Psoas muscle (tissue), 7 donors: ENCODE measurements at regions not wholly inside any gene's neighbourhood (a gene's known extent, or its start where the extent isn't known, plus 50 kb on each side); places are given as distances from the start of the nearest gene placed in this dataset.

ENCODE experiments used
- ATAC-seq, 4 donors: fragments of 200-7000 bp; cut with Tn5 transposase; one replicate each; pipeline ENCODE4 v1.9.1; 2020; ENCODE audit warnings: moderate library complexity in 3 of 4, mild to moderate bottlenecking in 2 of 4
- DNase-seq, 2 donors: peaks; one replicate each; pipeline ENCODE4 v3.0.0-alpha.2; 2020
- H3K27ac ChIP-seq: fragments of 200-600 bp; one replicate; pipeline ENCODE4 v1.8.0; 2022
- H3K27me3 ChIP-seq, 3 donors: fragments of 200-600 bp in 1 of 3; one replicate each; pipeline versions ENCODE4 v1.6.1 to v1.8.0; 2013 to 2022; ENCODE audit warnings: low read length in 2 of 3, mild to moderate bottlenecking in 2 of 3, moderate library complexity in 1 of 3; ENCODE audit not compliant: insufficient read depth in 3 of 3
- H3K36me3 ChIP-seq, 2 donors: fragments of 200-600 bp in 1 of 2; one replicate each; pipeline versions ENCODE4 v1.6.1 to v1.8.0; 2013 to 2022; ENCODE audit warnings: low read depth in 1 of 2, mild to moderate bottlenecking in 1 of 2, moderate library complexity in 1 of 2; ENCODE audit not compliant: insufficient read depth in 1 of 2
- H3K4me1 ChIP-seq: fragments of 200-600 bp; one replicate; pipeline ENCODE4 v1.8.0; 2022
- H3K4me3 ChIP-seq: fragments of 200-600 bp; one replicate; pipeline ENCODE4 v1.8.0; 2022; ENCODE audit warnings: mild to moderate bottlenecking
- H3K9me3 ChIP-seq: fragments of 200-600 bp; one replicate; pipeline ENCODE4 v1.8.0; 2022
- CTCF ChIP-seq: fragments of 200-600 bp; IDR thresholded peaks from one replicate; pipeline ENCODE4 v1.8.0; 2022; ENCODE audit warnings: antibody characterized with exemption
- WGBS, 3 donors: extraction: QIAGEN DNeasy Blood & Tissue Kit; methylation state at CpG; one replicate each; pipeline versions ENCODE4 v1.1.6 to v1.1.7; 2013; 5-methylcytosine and 5-hydroxymethylcytosine counted together
- intact Hi-C, 2 donors: fragments of 100-400 bp; cut with DNase I; formaldehyde crosslinking; loops; one replicate each; pipeline versions ENCODE4 v1.11.0 to v1.14.2; 2022
- donor health status: healthy with polysubstance abuse.
- donor health status: DM: no; HTN: no; CAD: no; lungs with moderate emphysema.
- donor health status: Bipolar disorder and iron deficiency.
- donor health status: healthy.
- donor health status: DM: yes; HTN: yes; CAD: no.
- donor health status: DM: no; HTN: no; CAD: no.
- donor health status: DM: yes; HTN: yes; CAD: no.

GRCh38 chr12:84362552-84362897 lies 550.1 kb downstream of the SLC6A15 start:
- ATAC-seq (no peak), DNase-seq (peak in 1 of 2 donors; percentile 30)
- H3K27me3 ChIP-seq, result no peaks in the 10 kb centered on the region
- no peak for TF ChIP-seq CTCF
- H3K9me3 ChIP-seq, result no peaks in the 10 kb centered on the region
- no peaks in the 10 kb centered on the region for H3K36me3 ChIP-seq
- intact Hi-C loops, result no loop called here
- no peaks in the 10 kb centered on the region for H3K4me1 ChIP-seq
- 83 to 91% (median 90%) methylated on average over 7 of the region's 7 CpGs for WGBS, 3 donors
- no peak overlapping the region for H3K4me3 ChIP-seq
- no peak overlapping the region for H3K27ac ChIP-seq

- intact Hi-C loops, result no loop called here
- DNase-seq (peak in 1 of 2 donors; percentile 41), ATAC-seq (no peak)
- TF ChIP-seq CTCF, result no peak
- H3K36me3 ChIP-seq, result no peaks in the 10 kb centered on the region
- H3K9me3 ChIP-seq, result no peaks in the 10 kb centered on the region
- no peaks in the 10 kb centered on the region for H3K27me3 ChIP-seq
- H3K4me3 ChIP-seq, result no peak overlapping the region
- no peaks in the 10 kb centered on the region for H3K4me1 ChIP-seq
- H3K27ac ChIP-seq, result no peak overlapping the region
- WGBS, 3 donors, result 93% methylated on average over 27 of the region's 27 CpGs
These were observed 550.7 kb downstream of the SLC6A15 start for GRCh38 chr12:84361651-84362551.

DNA sequence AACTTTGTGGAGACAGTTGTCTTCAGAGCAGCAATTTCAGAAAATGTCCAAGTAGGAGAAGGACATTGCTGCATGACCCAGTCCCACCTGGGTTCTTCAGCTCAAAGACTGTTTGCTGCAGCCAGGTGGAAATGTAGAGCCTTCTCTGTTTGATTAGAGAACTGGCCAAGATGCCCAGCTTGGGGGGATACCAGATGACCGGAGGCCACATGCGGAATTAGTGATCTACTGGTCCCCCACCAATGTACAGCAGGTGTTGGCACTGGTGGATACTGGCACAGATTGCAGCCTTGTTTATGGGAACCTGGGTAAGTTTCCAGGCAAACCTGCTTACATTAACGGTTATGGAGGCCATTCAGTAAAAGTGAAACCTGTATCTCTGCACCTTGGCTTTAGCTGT lies 555.3 kb downstream of the SLC6A15 start:
- intact Hi-C loops, result no loop called here
- H3K9me3 ChIP-seq, result no peaks in the 10 kb centered on the region
- no peak for DNase-seq
- H3K4me1 ChIP-seq, result no peaks in the 10 kb centered on the region
- no peak for ATAC-seq
- H3K27ac ChIP-seq, result no peak overlapping the region
- 92 to 97% (median 94%) methylated on average over 3 of the region's 3 CpGs for WGBS, 3 donors
- H3K36me3 ChIP-seq, result no peaks in the 10 kb centered on the region
- no peaks in the 10 kb centered on the region for H3K27me3 ChIP-seq
- H3K4me3 ChIP-seq, result no peak overlapping the region
- TF ChIP-seq CTCF, result no peak

GRCh38 chr12:84356224-84356623 lies 556.4 kb downstream of the SLC6A15 start:
- no peak for ATAC-seq

More at GRCh38 chr12:84356224-84356623, 556.4 kb downstream of the SLC6A15 start:
- H3K27ac ChIP-seq, result no peak overlapping the region
- no peak overlapping the region for H3K4me3 ChIP-seq
- H3K4me1 ChIP-seq, result no peaks in the 10 kb centered on the region
- H3K9me3 ChIP-seq, result no peaks in the 10 kb centered on the region
- TF ChIP-seq CTCF, result no peak
- no peak for DNase-seq
- intact Hi-C loops, result no loop called here
- no peaks in the 10 kb centered on the region for H3K36me3 ChIP-seq
- 91 to 98% (median 94%) methylated on average over 5 of the region's 5 CpGs for WGBS, 3 donors
- H3K27me3 ChIP-seq, result no peaks in the 10 kb centered on the region
